Stimulated activated memory B cell treated with anti-CD40 and anti-IgM and Interleukin-4, amounts not matched to agents 10 μg/mL and 1 μg/mL and 100 μg/mL, for 72 hours (primary cell): ENCODE measurements at regions not wholly inside any gene's neighbourhood (a gene's known extent, or its start where the extent isn't known, plus 50 kb on each side); places are given as distances from the start of the nearest gene placed in this dataset.

Experiments
- ATAC-seq: fragments of 150-1000 bp; cut with Tn5 transposase; 2 replicates; pipeline ENCODE4 v1.10.0; 2021
- H3K27ac Mint-ChIP-seq: one replicate; pipeline ENCODE4 v1.8.0; 2022; ENCODE audit warnings: mild to moderate bottlenecking, mixed read lengths
- H3K27me3 Mint-ChIP-seq: one replicate; pipeline ENCODE4 v1.8.0; 2022; ENCODE audit warnings: mixed read lengths
- H3K36me3 Mint-ChIP-seq: one replicate; pipeline ENCODE4 v1.8.0; 2022; ENCODE audit warnings: mixed read lengths
- H3K4me1 Mint-ChIP-seq: one replicate; pipeline ENCODE4 v1.8.0; 2022; ENCODE audit warnings: mixed read lengths
- H3K4me3 Mint-ChIP-seq: one replicate; pipeline ENCODE4 v1.8.0; 2022; ENCODE audit warnings: mild to moderate bottlenecking, moderate library complexity, mixed read lengths
- H3K9me3 Mint-ChIP-seq: one replicate; pipeline ENCODE4 v1.8.0; 2022; ENCODE audit warnings: mixed read lengths

DNA sequence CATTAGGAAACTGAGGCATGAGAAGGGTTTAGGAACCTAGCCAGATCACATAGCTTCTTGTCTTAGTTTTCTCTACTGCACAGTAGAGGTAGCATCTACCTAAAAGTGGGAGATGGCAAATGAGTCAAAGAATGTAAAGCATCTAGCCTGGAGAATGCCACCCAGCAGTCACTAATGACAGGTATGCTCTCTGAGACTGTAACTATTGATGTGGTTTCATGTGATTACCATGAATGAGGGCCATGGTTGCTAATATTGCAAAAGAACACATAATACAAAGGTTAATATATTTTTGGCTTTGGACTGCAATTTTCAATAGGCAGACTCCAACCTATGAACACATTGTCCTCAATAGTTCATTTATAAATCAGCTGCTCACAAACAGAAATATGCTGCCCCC, 389.9 kb downstream of the GRIN2B start:
- no peak for ATAC-seq
- no peak overlapping the region for H3K4me3 Mint-ChIP-seq
- H3K36me3 Mint-ChIP-seq, result no peaks in the 10 kb centered on the region
- no peak overlapping the region for H3K27ac Mint-ChIP-seq
- H3K27me3 Mint-ChIP-seq, result no peaks in the 10 kb centered on the region
- peaks cover 20% of the 10 kb centered on the region for H3K4me1 Mint-ChIP-seq
- H3K9me3 Mint-ChIP-seq, result peaks cover 2% of the 10 kb centered on the region

GRCh38 chr12:13591059-13591458, 390.3 kb downstream of the GRIN2B start:
- H3K4me3 Mint-ChIP-seq, result no peak overlapping the region
- H3K27ac Mint-ChIP-seq, result no peak overlapping the region
- H3K4me1 Mint-ChIP-seq, result peaks cover 20% of the 10 kb centered on the region
- no peak for ATAC-seq
- no peaks in the 10 kb centered on the region for H3K36me3 Mint-ChIP-seq
- H3K9me3 Mint-ChIP-seq, result peaks cover 2% of the 10 kb centered on the region
- H3K27me3 Mint-ChIP-seq, result no peaks in the 10 kb centered on the region

DNA sequence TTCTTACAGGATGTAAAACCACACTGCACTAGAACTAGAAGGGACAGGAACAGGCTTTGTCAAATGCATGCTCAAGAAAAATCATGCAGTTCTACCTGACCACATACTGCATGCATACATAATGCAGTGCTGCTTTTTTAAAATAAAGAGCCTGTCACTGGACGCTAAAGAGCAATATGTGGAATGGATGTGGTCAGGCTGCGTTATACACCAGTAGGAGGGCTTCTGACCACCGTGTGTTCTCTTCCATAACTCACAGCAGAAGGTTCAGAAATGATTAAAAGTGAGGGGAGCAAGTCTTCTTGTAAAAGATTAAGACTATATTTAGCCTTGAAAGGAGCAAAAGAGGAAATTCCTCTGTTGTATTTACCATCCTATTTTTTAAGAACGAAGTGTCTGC, 392.0 kb downstream of the EMP1 start:
- Mint-ChIP-seq H3K9me3 (peaks cover 2% of the 10 kb centered on the region), H3K4me1 (peaks cover 20% of the 10 kb centered on the region), H3K4me3 (no peak overlapping the region), H3K27me3 (no peaks in the 10 kb centered on the region), H3K36me3 (no peaks in the 10 kb centered on the region), H3K27ac (no peak overlapping the region)
- peak; percentile 67 for ATAC-seq

DNA sequence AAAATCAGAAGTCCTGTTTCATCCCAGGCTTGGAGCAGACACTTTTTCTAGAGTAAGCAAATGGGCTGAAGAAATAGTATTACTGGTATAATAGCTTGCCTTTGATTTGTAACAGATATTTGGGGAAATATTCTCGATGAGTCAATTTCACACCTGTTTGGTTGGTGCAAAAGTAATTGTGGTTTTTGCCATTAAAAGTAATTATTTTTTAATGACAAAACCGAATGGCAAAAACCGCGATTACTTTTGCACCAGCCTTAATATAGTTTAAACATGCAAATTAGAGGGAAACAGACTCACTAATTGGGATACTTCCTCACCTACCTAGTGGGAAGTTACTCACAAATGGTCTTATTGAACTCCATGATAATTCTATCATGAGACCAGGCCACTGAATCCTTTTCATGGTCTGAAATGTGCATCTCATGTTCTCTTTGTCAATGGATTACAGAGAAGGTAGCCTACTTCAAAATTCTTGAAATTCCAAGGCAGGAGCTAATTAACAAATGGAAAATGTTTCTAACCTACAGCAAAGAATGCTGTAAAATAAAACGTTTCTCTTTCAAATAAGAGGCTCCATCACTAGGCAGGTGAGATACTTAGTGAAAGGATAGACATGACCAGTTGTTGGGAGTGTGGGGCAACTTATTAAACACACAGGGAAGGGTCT, 391.3 kb downstream of the EMP1 start:
- no peak for ATAC-seq
- no peaks in the 10 kb centered on the region for H3K27me3 Mint-ChIP-seq
- H3K27ac Mint-ChIP-seq, result no peak overlapping the region
- H3K4me3 Mint-ChIP-seq, result no peak overlapping the region
- peaks cover 2% of the 10 kb centered on the region for H3K9me3 Mint-ChIP-seq
- H3K36me3 Mint-ChIP-seq, result no peaks in the 10 kb centered on the region
- peaks cover 20% of the 10 kb centered on the region for H3K4me1 Mint-ChIP-seq

GRCh38 chr12:13586361-13586760, 389.8 kb downstream of the EMP1 start:
- ATAC-seq, result no peak
- H3K27ac Mint-ChIP-seq, result no peak overlapping the region
- no peaks in the 10 kb centered on the region for H3K36me3 Mint-ChIP-seq
- H3K9me3 Mint-ChIP-seq, result peaks cover 2% of the 10 kb centered on the region
- H3K27me3 Mint-ChIP-seq, result no peaks in the 10 kb centered on the region
- no peak overlapping the region for H3K4me3 Mint-ChIP-seq
- H3K4me1 Mint-ChIP-seq, result peaks cover 10% of the 10 kb centered on the region

DNA sequence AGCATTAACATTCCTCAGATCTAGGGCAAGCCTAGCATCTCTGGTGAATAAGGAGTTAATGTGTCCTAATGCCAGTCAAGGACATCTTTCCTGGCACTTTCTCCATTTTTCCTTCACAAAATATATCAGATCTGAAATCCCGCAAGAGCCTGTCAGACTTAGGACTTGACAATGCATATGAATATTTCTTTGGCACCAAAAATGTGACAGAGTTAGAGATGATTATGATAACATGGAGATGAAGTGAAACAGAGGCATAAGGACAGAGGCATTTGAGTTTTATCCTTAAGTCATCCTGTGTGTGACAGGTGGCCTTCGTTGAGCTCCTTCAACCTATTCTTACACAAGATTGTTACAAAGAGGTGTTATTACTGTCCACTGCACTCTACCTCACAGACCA, 388.0 kb downstream of the EMP1 start:
- Mint-ChIP-seq H3K4me3 (no peak overlapping the region), H3K9me3 (peaks cover 2% of the 10 kb centered on the region), H3K27me3 (no peaks in the 10 kb centered on the region), H3K36me3 (no peaks in the 10 kb centered on the region), H3K27ac (no peak overlapping the region), H3K4me1 (peaks cover 10% of the 10 kb centered on the region)
- ATAC-seq, result no peak

GRCh38 chr12:13583630-13584029, 387.1 kb downstream of the EMP1 start:
- Mint-ChIP-seq H3K4me1 (peaks cover 7% of the 10 kb centered on the region), H3K9me3 (peaks cover 2% of the 10 kb centered on the region), H3K36me3 (no peaks in the 10 kb centered on the region), H3K4me3 (no peak overlapping the region), H3K27me3 (no peaks in the 10 kb centered on the region), H3K27ac (no peak overlapping the region)
- ATAC-seq, result no peak

DNA sequence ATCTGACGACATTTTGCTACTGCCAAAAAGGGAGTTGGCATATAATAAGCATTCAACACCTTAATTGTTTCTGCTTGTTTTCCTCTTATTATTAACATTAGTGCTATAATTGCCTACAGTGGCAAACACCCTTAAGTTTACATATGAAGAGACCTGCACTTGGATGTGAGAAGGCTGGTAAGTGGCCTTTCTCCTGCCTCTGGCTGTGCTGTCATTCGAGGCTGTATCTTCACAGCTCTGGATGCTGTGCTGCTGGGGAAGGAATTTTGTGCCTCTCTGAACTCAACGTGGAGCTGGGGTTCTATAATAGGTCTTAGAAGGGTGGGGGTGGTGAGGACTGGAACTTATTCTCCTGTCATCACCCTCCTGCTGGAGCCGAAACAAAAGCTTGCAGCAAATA, 385.9 kb downstream of the EMP1 start:
- H3K36me3 Mint-ChIP-seq, result no peaks in the 10 kb centered on the region
- peaks cover 2% of the 10 kb centered on the region for H3K9me3 Mint-ChIP-seq
- H3K27me3 Mint-ChIP-seq, result no peaks in the 10 kb centered on the region
- no peak overlapping the region for H3K4me3 Mint-ChIP-seq
- H3K27ac Mint-ChIP-seq, result no peak overlapping the region
- H3K4me1 Mint-ChIP-seq, result no peaks in the 10 kb centered on the region
- no peak for ATAC-seq

DNA sequence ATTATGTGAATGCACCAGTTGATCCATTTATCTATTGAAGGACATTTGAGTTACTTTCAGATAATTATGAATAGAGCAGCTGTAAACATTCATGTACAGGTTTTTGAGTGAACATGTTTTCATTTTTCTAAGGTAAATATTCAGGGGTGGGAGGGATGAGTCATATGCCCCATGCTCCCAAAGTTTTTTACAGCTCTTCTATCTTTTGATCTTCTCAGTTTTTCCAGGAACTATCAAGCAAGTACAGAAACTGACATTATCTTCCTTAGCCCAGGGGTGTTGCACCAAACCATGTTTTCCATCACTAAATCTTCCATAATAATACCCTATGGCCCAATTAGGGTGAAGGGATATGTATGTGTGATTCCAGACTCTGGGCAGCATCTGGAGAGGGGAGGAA, 384.5 kb downstream of the EMP1 start:
- Mint-ChIP-seq H3K4me1 (no peaks in the 10 kb centered on the region), H3K36me3 (no peaks in the 10 kb centered on the region), H3K4me3 (no peak overlapping the region), H3K27me3 (no peaks in the 10 kb centered on the region), H3K27ac (no peak overlapping the region), H3K9me3 (no peaks in the 10 kb centered on the region)
- ATAC-seq, result no peak

DNA sequence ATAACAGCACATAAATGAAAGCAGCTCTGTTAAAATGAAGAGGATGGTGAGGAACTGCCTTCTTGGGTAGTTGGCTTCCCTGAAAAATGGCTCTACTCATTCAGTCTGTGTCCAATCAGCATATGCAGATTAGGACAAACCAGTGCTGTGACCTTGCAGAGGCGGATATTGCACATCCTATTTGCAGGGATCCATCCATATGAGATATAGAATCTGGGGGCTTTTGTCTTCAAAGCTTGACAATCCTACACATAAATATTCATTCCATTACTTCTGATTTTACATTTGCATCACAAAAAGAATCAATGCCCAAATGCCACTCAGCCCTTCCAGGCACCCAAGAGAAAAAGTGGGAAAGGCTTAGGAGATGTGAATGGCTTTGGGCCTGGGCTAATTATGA, 383.7 kb downstream of the EMP1 start:
- no peak for ATAC-seq
- no peaks in the 10 kb centered on the region for H3K9me3 Mint-ChIP-seq
- no peaks in the 10 kb centered on the region for H3K36me3 Mint-ChIP-seq
- H3K4me3 Mint-ChIP-seq, result no peak overlapping the region
- no peaks in the 10 kb centered on the region for H3K4me1 Mint-ChIP-seq
- no peaks in the 10 kb centered on the region for H3K27me3 Mint-ChIP-seq
- no peak overlapping the region for H3K27ac Mint-ChIP-seq

- H3K9me3 Mint-ChIP-seq, result no peaks in the 10 kb centered on the region
- no peak overlapping the region for H3K27ac Mint-ChIP-seq
- no peaks in the 10 kb centered on the region for H3K4me1 Mint-ChIP-seq
These were observed 380.5 kb downstream of the EMP1 start for GRCh38 chr12:13576935-13577500.

DNA sequence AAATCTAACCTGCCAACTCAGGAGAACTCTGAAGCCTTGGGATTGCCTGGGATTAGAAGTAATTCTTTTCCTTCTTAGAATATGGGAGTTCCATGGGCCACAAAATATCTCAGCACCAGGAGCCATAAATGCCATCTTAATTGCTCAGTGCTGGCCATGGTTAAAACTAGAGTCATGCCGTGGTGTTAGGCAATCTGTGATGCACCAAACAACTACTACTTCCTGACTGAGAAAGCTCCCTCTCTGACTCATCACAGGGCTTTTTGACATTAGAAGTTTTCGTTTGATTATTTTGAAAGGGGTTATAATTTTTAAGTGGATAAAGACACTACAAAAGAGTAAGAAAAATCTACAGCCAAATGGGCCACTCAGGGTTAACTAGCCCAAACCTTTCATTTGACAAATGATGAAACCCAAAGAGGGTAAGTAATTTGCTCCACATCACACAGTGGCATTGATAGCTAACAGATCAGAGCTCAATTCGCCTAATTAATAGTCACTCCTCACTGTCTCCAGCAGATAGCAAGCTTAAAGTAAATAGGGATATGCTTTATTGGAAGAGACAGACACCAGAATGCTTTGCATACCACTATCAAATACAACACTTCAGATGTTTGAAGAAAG, 377.3 kb downstream of the EMP1 start:
- H3K27me3 Mint-ChIP-seq, result no peaks in the 10 kb centered on the region
- H3K27ac Mint-ChIP-seq, result no peak overlapping the region
- no peaks in the 10 kb centered on the region for H3K9me3 Mint-ChIP-seq
- H3K4me3 Mint-ChIP-seq, result no peak overlapping the region
- ATAC-seq, result no peak
- H3K36me3 Mint-ChIP-seq, result no peaks in the 10 kb centered on the region
- no peaks in the 10 kb centered on the region for H3K4me1 Mint-ChIP-seq

More at GRCh38 chr12:13576935-13577500, 380.5 kb downstream of the EMP1 start:
- no peaks in the 10 kb centered on the region for H3K27me3 Mint-ChIP-seq
- no peaks in the 10 kb centered on the region for H3K36me3 Mint-ChIP-seq
- H3K4me3 Mint-ChIP-seq, result no peak overlapping the region
- ATAC-seq, result no peak

GRCh38 chr12:13571035-13571434, 374.5 kb downstream of the EMP1 start:
- Mint-ChIP-seq H3K36me3 (no peaks in the 10 kb centered on the region), H3K27me3 (no peaks in the 10 kb centered on the region), H3K4me3 (no peak overlapping the region), H3K9me3 (no peaks in the 10 kb centered on the region), H3K4me1 (no peaks in the 10 kb centered on the region), H3K27ac (no peak overlapping the region)
- no peak for ATAC-seq

- no peak overlapping the region for H3K27ac Mint-ChIP-seq
- H3K4me3 Mint-ChIP-seq, result no peak overlapping the region
These were observed 373.6 kb downstream of the EMP1 start for GRCh38 chr12:13570005-13570694.

DNA sequence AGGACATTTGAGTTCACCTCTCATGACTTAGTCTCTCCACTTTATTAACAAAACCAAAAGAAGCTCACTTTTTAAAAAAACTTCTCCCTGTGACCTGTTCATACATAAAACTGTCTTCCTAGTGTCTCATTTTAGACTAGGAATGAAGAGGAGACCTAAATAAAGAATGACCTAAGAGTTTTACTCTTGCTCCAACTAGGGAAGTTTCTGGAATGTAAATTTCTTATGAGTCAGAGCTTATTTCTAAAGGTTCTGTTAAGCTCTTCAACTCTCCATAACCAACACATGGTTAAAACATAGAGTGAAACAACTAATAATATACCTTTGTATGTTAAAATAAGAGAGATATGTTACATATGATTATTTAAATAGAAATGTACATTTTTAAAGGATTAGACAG, 369.8 kb downstream of the EMP1 start:
- Mint-ChIP-seq H3K27me3 (no peaks in the 10 kb centered on the region), H3K36me3 (no peaks in the 10 kb centered on the region), H3K4me1 (no peaks in the 10 kb centered on the region), H3K4me3 (no peak overlapping the region), H3K27ac (no peak overlapping the region), H3K9me3 (no peaks in the 10 kb centered on the region)
- ATAC-seq, result no peak

More at GRCh38 chr12:13570005-13570694, 373.6 kb downstream of the EMP1 start:
- no peaks in the 10 kb centered on the region for H3K27me3 Mint-ChIP-seq
- H3K4me1 Mint-ChIP-seq, result no peaks in the 10 kb centered on the region
- H3K36me3 Mint-ChIP-seq, result no peaks in the 10 kb centered on the region
- H3K9me3 Mint-ChIP-seq, result no peaks in the 10 kb centered on the region
- ATAC-seq, result no peak
